GM19468 (cell line): ENCODE measurements at regions not wholly inside any gene's neighbourhood (a gene's known extent, or its start where the extent isn't known, plus 50 kb on each side); places are given as distances from the start of the nearest gene placed in this dataset.
A peak's percentile ranks its signal among the peaks of the same experiment; 100 is the strongest.

ENCODE experiments used
- ATAC-seq: cut with Tn5 transposase; IDR thresholded peaks from one replicate; pipeline ENCODE4 v1.9.1; 2021; ENCODE audit warnings: mild to moderate bottlenecking, moderate library complexity, moderate number of reproducible peaks; ENCODE audit not compliant: unreplicated experiment; ENCODE audit errors: extremely low read depth

DNA sequence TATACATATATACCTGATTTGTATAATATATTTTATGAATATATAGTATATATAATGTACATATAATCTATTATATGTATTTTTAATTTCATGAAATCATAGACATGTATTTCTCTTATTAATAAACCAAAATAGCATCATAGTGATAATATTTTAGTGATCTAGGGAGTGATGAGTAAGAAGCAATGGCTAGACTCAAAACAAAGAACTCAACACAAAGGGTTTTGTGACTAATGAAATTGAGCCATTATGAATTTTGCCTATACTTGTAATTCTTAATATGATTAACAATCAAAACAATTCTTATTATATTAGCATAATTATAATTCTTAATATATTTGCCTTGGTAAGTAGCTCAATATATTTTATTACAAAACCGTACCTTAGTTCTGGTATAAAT, 1614.1 kb upstream of the TMEFF2 start:
- no peak for ATAC-seq

DNA sequence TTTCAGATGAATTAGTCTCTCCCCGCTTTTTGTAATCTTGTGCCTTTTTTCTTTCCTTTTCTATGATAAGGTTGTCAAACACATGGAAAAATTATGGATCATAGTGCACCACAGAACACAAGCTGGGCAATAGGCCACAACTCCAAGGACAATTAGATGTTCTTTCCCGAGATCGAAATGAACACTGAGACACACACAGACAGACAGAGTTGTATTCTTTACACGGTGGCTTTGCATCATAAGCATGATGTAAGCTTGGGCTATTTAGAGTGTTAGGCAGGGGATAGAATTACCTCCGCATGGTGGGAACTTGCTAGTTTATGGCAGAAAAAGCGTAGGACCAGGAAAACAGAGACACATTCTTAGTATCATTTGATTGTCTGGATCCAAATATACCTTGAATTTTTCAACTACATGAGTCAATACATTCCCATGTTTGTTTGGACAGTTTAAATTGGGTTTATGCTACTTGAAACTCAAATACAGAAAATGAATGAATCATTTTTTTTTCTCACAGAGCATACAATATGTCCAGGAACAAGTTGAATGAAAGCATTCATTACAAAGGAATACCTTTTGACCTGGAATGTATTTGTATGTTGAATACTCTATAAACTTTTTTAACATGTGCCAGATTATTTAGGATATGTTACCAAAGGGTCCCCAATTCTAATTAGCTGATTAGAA, 1611.5 kb upstream of the TMEFF2 start:
- no peak for ATAC-seq

- ATAC-seq, result no peak
These were observed 1602.1 kb upstream of the TMEFF2 start for GRCh38 chr2:193796847-193797246.

- no peak for ATAC-seq
These were observed 1599.2 kb upstream of the TMEFF2 start for GRCh38 chr2:193793914-193794313.

- ATAC-seq, result no peak
These were observed 1588.9 kb upstream of the TMEFF2 start for GRCh38 chr2:193783681-193784080.

- ATAC-seq, result no peak
These were observed 1583.6 kb upstream of the TMEFF2 start for GRCh38 chr2:193778293-193778692.

DNA sequence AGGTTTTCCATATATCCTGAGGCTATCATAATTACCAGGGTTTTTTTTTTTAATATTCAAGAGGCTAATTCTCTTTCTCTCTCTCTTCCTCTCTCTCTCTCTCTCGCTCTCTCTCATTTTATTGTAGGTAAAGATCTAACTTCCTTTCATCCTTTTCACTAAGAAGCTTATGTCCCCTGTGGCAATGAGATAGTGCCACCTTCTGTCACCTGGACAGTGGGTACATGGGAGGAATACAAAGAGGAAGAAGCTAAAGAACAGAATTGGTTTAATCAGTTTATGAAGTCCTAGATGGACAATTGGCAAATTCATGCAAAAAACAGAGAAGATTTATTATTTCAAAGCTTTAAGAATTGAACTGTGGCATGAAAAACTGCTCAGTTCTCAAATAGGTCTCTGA, 1582.3 kb upstream of the TMEFF2 start:
- ATAC-seq, result no peak

DNA sequence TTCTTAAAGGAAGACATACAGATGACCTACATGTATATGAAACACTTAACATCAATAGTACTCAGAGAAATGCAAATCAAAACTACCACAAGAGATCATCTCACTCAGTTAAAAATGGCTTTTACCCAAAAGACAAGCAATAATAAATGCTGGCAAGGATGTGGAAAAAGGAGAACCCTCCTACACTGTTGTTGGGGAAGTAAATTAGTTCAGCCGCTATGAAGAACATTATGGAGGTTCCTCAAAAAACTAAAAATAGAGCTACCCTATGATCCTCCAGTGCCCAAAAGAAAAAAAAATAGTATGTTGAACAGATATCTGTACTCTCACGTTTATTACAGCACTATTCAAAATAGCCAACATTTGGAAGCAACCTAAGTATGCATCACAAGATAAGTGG, 1579.4 kb upstream of the TMEFF2 start:
- no peak for ATAC-seq

DNA sequence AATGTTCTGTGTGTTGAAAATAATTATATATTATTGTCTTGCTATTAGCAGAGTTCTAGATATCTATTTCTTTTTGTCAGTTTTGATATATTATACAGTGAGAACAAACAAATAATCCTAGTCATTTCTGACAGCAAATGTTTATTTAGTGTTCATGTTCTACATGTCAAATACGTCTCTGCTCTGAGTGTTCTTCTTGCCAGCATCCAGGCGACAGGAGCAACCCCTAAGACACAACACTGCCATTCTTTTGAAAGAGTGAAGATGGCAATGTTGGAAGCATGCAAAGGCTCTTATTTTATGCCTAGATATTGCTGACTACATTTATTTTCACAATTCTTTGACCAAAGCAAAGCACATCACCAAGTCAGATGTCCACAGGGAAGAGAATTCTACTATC, 1556.6 kb upstream of the TMEFF2 start:
- ATAC-seq, result no peak

GRCh38 chr2:193749485-193749884, 1554.8 kb upstream of the TMEFF2 start:
- ATAC-seq, result no peak

GRCh38 chr2:193743089-193743488, 1548.4 kb upstream of the TMEFF2 start:
- ATAC-seq, result no peak

DNA sequence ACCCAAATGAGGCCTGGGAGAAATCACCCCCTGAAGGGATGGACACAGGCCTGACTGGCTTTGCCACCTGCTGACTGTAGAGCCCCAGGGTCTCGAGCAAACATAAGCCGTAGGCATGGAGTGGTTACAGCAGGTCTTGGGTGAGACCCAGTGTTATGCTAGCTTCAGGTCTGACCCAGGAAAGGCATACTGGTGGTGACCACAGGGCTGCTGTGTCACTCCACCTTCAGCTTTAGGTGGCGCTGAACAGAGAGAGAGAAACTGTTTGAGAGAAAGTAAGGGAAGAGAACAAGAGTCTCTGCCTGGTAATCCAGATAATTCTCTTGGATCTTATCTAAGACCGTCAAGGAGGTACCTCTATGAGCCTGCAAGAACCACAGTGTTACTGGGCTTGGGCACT, 1544.2 kb upstream of the TMEFF2 start:
- ATAC-seq, result no peak

- no peak for ATAC-seq
These were observed 1518.2 kb upstream of the TMEFF2 start for GRCh38 chr2:193712912-193713311.

DNA sequence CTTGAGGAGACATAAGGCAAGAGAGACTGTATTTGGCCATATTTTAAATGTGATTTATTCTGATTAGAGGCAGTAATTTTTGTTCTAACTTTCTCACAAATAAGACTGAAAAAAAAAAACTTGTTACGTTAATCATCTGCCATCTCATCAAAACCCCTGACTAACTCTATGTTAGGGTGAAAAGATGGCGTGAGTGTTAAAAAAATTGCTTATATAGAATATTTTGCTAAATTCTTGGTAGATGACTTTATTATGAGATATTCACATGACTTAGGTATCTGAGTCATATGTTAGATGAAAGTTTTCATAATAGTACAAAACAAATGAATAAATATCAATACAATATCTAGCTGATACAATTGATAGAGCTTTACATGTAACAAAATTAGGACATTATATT, 1508.7 kb upstream of the TMEFF2 start:
- ATAC-seq, result no peak

- ATAC-seq, result no peak
These were observed 1506.8 kb upstream of the TMEFF2 start for GRCh38 chr2:193701484-193701883.

DNA sequence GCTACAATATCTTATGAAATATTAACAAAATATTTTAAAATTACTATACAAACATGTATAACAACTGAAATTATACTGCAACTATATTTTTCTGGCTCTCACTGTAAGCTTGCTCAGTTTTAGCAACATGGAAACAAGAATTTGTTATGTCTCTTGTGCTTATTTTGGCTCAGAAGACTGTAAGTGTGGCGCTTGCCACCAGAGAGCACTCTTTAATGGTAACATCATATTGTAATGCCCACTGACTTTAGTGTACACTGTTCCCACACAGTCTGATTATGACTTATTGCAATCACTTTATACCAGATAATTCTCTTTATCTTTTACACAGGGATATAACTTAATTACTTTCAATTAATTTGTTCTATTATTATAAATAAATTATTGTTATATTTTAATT, 1500.6 kb upstream of the TMEFF2 start:
- ATAC-seq, result peak; percentile 58

- no peak for ATAC-seq
These were observed 1499.0 kb upstream of the TMEFF2 start for GRCh38 chr2:193693758-193694157.

GRCh38 chr2:193690572-193690971, 1495.8 kb upstream of the TMEFF2 start:
- ATAC-seq, result no peak

DNA sequence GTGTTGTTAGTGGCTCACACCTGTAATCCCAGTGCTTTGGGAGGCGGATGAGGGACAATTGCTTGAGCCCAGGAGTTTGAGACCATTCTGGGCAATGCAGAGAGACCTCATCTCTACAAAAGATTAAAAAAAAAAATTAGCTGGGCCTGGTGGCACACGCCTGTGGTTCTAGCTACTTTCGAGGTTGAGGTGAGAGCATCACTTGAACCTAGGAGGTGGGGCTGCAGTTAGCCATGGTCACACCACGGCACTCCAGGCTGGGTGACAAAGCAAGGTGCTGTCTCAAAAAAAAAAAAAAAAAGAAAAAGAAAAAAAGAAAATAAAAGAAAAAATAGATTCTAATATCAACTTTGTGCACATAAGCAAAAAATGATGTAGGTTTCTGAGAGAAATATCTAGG, 1492.5 kb upstream of the TMEFF2 start:
- no peak for ATAC-seq

DNA sequence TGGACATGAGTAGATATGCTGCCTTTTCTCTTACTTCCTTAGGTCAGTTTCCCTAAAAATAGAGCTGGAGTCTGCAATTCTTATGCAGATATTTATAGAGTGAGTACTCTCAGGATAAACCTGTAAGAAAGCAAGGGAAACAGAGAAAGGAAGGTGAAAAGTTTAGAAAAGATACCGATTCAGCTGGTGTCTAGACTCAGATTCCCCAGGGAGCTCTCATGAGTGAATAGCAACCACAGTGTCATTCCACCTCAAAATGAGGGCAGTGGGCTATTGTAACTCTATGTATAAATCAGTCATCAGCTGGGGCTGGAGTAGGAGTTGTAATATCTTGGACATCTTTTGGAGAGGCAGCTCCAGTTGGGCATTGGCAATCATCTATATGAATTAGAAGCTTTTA, 1485.1 kb upstream of the TMEFF2 start:
- ATAC-seq, result no peak

- no peak for ATAC-seq
These were observed 1475.7 kb upstream of the TMEFF2 start for GRCh38 chr2:193670478-193670877.

DNA sequence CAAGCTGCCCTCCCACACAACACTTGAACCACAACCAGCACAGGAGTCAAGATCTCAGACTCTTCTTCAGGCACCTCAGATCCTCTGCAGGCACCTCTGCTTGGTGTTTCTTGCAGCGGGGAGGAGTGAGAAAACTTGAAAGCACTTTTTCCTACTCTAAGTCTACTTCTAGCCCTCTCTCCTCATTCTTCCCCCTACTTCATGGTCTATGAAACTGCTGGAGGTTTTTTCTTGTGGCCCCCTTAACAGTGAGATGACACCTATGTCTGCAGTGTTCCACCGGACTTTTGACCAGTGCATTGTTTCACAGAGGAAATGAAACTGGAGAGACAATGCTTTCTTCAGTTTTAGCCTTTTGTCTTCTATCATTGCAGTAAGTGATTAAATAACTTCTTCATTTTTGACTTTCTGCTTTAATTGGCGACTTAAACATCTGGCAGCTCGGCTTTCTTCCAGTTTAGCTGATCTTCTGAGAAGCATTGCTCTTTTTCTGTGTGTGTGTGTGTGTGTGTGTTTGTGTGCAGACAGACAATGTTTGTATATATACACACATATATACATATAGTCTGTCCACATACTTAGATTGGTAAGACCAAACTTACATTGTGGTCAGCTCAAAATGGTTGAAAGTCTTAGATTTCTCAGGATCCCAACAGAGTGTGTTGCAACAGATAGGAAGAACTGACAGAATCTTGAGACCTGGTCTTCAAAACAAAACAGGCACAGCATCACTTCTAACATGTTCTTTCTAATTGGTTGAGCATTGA, 1474.0 kb upstream of the TMEFF2 start:
- peak; percentile 21 for ATAC-seq
